ENCODE measurements at regions not wholly inside any gene's neighbourhood (a gene's known extent, or its start where the extent isn't known, plus 50 kb on each side); places are given as distances from the start of the nearest gene placed in this dataset.
A peak's percentile ranks its signal among the peaks of the same experiment; 100 is the strongest.

DNA sequence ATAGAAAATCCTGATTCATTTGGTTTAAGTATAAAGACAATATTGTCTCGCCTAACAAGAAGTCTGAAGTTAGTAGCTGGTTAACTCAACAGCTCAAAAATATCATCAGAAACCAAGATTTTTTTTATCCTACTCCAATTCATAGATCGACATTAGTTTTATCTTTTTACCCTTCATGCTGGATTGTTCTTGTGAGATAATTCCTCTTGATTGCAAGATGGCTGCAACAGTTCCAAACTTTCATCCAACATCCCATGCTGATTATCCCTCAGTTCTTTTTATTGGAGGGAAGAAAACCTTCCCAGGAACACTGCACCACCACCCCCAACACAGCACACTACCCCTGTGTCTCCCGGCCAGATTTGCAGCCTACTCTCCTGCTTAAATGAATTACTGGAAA, 370.2 kb upstream of the RAB6C start:
- DNase-seq (ENCODE audit: low read depth, low spot score) = no peak

DNA sequence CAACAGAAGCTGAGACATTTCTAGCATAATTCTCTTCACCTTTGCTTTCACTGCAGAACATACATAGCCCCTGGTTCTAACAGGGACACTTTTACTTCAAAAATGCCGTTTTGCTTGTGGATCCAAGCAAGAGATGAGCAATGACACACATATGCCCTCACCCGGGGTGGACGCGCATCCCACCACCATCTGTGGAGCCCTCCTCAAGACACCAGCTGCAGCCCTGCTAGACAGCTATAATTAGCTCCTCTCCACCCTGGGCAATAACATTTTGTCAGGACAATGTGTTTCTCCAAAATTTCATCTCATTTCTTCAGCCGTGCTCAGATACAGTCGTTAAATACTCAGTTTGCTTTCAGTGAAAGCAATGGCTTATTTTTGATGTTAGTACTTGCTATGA, 368.7 kb upstream of the RAB6C start:
- no peak for DNase-seq (ENCODE audit: low read depth, low spot score)

DNA sequence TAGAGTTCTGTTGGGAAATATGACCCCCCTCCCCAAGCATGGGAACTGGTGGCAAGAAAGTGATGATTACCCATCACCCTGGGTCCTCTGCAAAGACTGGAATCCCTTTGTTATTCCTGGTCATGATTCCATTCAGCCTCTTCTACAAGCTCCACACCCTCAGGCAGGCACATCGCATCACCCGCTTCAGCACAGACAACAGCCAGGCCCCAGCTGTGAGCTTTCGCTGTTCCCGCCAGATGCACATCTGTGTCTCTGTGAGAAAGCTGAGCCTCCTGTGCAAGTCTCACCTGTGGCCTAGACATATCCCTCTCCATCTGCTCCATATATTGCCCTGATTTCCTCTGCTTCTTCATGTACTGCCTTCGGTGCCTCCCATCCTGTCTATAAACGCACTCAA, 368.0 kb upstream of the RAB6C start:
- DNase-seq (ENCODE audit: low read depth, low spot score) = peak; percentile 76

DNA sequence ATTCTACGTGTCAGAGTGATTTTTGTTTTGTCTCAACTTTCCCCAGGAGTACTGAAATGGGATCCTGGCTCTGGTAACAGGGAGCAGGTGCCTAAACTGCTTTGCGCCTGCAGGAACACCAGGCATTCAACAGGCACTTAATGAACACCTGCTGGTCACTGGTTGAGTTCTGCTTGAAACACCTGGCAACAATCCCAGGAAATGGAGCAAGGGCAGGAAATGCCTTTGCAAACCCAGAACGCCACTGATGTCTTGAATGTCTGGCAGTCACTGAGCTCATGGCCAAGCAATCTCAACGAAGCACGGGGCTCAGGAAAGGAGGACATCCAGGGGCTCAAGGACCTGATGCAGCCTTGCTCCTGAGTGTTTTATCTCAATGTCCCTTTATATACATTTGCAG, 360.0 kb upstream of the RAB6C start:
- peak; percentile 7 for DNase-seq (ENCODE audit: low read depth, low spot score)

DNA sequence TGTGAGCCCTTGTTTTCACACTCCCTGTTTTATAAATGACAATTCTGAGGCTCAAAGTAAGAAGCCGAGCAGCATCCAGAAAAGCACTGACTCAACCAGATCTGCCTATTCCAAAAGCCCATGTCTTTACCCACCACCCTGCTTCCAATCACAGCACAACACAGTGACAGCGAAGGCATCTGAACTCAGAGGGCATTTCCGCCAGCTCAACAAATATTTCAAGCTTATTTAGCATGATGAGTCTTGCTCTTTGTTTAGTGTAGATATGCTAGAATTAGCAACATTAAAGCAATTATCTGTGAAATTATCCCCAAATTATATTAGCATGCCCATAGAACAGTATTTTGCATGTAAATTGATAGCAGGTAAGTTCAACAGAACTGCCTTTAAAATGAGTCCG, 359.1 kb upstream of the RAB6C start:
- no peak for DNase-seq (ENCODE audit: low read depth, low spot score)

DNA sequence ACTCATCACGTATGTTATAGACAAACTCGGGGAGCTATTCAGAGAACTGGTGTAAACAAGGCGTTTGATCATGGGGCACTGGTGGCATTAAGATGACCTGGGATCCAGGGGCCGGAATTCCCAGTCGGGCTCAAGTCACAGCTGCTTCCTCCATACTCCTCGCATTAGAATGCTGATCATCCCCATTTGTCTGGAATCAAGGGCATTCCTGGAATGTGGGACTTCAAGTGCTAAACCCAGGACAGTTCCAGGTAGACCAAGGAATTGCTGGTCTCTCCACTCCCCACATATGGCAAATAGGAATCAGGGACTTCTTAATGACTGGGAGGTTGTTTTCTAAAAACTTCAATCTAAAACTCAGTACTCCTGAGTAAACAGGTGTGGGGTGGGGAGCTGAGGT, 355.7 kb upstream of the RAB6C start:
- peak; percentile 17 for DNase-seq (ENCODE audit: low read depth, low spot score)

DNA sequence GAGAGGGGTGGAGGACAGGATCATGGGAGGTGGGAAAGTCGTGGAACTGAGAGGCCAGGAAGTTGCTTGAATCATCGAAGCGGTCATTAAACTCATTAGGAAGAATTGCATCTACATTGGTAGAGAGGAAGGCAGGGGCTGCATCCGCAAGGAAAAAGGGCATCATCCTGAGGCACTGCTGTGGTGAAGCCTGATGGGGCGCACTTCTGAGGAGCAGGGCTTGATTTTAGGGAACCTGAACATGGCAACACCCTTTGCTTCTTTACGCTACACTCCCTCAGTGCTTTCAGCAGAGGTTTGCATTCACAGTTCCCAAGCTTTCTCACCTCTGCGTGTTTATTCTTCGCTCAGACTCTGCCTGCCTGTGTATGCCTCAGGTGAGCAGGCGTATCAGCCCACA, 352.0 kb upstream of the RAB6C start:
- no peak for DNase-seq (ENCODE audit: low read depth, low spot score)

DNA sequence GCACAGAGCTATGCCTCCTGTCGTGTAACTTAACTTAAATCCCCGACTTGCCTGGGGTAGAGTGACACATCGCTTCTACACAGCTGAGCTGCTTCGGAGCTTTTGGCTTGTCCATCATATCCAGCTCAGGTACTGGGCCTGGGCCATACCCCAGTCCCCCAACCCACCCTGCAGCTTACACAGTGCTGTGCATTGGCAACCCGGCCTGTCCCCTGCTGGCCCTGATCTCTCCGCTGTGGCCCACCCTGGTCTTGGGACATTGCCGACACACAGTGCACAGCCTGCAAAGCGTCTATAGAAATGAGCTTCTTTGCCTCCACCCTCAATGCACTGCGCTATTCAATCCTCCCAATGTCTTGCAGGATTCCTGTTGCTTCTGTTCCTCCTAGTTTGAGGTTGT, 342.8 kb upstream of the RAB6C start:
- DNase-seq (ENCODE audit: low read depth, low spot score) = no peak

DNA sequence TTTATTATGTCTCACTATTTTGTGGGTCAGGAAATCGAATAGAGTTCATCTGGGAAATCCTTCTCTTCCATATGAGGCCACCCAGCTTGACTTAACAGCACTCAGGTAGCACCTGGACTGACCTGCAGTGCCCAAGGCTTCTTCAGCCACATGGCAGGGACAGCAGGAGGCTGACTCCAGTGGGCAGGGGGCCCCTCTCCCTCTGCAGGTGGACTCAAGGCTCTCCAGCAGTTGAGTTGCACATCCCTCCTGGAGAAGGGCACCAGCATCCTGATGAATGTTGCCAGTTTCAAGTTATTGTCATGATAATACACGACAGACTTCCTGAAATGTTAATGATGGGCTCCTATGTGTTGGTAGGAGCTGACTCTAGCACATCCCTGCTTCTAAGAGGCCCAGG, 338.1 kb upstream of the RAB6C start:
- DNase-seq (ENCODE audit: low read depth, low spot score) = no peak

DNA sequence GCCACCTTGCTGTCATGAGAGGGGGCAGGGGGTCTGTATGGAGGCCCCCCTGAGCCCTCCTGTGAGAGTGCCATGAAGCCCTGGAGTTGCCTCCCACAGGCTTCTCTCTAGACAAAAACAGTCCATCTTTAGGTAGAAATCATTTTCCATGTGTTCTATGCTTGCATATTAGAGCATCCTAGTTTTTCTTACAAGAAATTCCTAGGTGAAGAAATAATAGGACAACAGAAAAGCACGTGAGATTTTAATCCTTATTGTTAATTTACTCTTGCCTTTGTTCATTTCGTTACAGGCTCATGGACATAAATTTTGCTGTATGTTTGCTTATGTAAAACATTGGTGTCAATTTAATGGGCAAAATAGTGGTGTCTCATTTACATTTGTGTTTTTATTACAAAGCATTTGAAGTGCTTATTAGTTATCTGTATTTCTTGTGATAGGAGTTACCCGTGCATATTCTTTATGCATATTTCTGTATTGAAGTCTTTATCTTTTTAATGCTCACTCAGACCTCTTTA, 336.9 kb upstream of the RAB6C start:
- DNase-seq (ENCODE audit: low read depth, low spot score) = no peak

DNA sequence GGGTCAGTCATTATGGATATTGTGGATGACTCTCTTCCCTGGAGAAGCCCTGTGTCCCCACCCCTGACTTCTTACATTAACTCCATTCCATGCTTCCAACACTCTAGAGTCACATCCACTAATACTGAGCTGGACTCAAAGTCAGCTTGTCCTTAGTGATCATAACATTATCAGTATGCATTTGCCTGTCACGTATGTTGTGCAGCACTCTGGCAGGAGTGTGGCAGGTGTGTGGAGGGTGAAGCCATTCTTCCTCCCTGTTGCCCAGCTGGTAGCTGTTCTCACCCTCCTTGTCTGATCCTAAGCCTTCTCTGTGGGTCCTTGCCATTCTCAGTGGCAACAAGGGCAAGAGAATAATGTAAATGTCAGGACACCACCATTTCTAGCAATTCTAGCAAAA, 334.1 kb upstream of the RAB6C start:
- DNase-seq (ENCODE audit: low read depth, low spot score) = no peak

DNA sequence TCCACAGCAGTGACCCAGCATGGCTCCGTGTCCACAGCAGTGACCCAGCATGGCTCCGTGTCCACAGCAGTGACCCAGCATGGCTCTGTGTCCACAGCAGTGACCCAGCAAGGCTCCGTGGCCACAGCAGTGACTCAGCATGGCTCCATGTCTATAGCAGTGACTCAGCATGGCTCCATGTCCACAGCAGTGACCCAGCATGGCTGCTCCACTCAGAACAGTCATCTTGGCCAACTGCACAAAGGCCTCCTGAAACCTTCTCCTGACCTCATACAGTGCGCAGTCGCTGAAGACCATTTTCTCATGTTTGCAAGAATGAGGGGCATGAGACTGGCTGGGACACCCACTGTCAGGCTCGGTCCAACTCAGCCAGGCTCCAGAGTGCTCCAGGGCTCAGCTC, 333.4 kb upstream of the RAB6C start:
- DNase-seq (ENCODE audit: low read depth, low spot score) = no peak

DNA sequence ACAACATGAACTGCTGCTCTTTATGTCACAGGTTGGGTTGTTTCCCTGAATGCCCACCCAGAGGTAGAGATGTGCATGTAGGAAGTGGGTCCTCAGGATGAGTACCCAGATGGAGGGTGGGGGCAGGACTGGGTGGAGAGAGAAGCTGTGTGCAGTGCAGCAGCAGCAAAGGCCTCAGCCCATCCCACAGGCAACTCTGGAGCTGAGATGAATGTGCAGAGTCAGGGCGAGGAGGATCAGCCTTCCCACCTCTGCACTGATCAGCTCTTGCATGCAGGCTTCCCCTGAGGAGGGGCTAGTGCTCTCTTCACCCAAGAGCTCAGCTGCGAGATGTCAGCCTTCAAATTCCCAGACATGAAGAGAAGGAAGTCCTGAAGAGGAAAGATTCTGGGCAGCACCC, 326.2 kb upstream of the RAB6C start:
- no peak for DNase-seq (ENCODE audit: low read depth, low spot score)

DNA sequence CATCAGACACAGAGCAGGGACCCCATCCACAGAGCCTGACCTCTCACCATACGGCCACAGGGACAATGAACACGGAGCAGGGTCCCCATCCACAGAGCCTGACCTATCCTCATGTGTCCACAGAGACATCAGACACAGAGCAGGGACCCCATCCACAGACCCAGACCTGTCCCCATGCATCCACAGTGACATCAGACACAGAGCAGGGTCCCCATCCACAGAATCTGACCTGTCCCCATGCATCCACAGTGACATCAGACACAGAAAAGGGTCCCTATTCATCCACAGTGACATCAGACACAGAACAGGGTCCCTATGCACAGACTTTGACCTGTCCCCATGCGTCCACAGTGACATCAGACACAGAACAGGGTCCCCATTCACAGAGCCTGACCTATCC, 325.1 kb upstream of the RAB6C start:
- no peak for DNase-seq (ENCODE audit: low read depth, low spot score)

DNA sequence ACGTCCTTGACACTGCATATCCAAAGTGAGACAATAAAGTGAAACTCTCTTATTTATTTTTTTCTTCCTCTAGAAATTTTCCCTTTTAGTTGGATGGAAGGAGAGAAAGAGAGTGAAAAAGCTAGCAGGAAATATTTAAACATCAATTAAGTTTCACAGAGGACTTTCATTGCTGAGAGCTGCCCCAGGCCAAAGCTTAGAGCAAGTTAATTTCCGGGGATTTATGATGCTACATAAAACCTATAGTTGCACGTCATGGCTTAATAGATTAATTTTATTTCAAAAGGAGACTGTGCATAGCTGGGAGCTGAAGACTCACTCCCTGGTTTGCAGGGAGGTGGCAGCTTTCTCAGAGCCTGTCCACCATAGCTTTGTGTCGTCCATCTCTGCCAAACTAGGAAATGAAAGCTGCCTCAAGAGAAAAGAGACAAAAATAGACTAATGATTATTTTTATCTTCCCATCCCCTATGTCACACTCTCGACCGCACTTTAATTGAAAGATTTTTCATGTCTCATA, 323.3 kb upstream of the RAB6C start:
- DNase-seq (ENCODE audit: low read depth, low spot score) = no peak

DNA sequence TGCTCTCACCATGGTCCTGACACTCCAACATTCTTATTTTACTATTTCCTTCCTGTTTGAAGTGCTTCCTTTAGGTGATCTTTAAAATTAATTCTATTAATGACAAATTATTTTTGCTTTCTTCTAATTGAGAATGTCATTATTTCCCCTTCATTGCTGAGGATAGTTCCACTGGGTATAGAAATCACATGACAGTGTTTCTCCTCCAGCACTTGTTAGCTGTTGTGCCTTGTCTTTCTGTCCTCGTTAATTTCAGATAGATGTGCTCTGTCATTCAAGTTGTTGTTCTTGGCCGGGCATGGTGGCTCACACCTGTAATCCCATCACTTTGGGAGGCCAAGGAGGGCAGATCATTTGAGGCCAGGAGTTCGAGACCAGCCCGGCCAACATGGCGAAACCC, 321.0 kb upstream of the RAB6C start:
- DNase-seq (ENCODE audit: low read depth, low spot score) = no peak

DNA sequence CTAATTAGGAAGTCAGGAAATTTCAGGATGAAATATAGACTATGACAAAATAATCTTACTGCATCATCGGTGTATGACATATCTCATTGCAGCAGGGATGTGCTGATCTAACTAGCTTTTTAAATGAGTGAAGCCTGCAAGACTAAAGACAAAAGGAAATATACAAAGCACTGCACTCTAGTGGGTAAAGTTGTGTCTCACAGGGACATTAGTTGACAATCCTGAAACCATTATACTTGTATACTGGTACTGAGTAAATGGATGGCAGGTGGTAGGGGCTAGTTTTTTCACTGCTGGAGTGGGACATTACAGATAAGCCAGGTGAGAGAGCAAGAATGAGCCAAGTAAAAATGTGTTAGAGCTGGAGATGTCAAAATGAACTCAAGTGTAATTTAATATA, 317.5 kb upstream of the RAB6C start:
- no peak for DNase-seq (ENCODE audit: low read depth, low spot score)

DNA sequence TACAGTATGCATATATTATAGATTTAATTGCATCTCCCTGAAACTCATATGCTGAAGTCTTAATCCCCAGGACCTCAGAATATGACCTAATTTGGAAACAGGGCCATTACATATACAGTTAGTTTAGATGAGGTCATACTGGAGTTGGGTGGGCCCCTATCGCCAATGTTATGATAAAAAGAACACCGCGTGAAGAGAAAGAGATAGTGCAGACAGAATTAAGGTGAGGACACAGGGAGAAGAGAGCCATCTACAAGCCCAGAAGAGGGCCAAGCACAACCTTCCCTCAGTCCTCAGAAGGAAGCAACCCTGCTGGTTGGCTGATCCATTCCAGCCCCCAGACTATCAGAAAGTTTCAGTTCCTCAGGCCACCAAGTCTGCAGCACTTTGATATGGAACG, 311.9 kb upstream of the RAB6C start:
- DNase-seq (ENCODE audit: low read depth, low spot score) = no peak

DNA sequence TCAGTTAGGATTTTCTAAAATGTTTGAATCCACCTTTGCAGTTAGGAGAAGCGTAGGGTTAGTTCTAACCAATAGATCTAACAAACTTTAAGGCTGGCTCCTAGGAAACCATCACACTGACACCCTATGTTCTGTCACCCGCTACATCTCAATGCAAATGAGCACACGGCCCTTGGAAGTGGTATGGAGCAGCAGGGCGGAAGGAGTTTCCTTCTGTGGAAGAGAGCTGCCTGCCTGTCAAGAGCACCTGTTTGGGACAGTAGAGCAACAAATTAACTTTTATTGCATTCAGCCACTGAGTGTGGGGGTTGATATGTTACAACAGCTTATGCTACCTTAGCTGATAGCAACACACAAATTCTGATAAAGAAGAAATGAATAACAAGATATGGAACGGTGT, 306.9 kb upstream of the RAB6C start:
- no peak for DNase-seq (ENCODE audit: low read depth, low spot score)

DNA sequence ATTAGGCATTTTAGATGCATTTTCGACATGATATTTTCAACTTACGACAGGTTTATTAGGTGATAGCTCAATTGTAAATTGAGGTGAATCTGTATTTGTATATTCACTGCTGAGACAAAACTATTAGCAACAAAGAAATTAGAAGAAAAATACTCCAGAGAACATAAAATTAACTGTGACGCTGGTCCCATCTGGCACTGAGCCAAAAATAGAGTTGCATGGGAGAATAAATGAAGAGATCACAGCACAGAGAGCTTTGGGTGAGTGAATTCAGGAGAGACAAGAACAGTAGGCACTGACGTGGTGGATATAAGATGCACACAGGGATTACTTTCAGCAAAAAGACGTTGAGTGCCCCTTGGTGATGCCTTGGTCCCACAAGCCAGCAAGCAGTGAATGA, 306.2 kb upstream of the RAB6C start:
- DNase-seq (ENCODE audit: low read depth, low spot score) = no peak

DNA sequence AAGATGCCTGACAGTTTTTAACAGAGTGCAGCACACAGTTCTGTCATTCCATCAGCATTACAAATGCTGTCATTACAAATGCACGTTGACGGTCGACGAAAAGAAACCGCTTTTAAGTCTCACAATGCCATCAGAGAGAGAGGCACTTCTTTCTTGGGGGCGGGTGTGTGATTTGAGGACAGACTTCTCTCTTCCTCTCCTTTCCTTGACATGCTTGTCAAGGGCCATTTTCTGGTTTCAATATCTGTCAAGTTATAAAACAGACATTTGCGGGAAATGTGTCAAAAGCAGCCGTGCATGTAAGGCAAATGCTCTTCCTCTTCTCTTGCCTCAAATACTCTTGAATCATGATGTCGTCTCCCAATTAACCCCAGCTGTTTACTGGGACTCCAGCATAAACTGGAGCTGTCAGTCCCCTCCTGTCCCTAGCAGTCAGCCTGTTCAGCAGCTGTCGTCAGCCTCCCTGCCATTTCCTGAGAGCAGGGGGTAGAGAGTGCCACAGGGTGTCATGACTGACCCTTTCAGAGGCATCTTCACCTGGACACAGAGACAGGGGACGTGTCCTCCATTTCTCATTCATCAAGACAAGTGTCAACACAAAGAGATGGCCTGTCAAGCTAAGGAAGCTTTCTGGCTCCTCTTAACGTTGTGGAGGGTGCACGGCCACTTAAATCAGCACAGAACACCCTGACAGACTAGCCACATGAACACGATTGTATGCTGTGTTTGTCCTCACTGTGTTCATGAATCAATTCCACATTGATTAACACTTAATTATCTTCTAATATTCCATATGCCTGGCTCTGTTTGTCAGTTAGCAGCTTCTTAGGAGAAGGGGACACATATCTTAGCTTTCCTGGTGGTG, 305.4 kb upstream of the RAB6C start:
- DNase-seq (ENCODE audit: low read depth, low spot score) = no peak

DNA sequence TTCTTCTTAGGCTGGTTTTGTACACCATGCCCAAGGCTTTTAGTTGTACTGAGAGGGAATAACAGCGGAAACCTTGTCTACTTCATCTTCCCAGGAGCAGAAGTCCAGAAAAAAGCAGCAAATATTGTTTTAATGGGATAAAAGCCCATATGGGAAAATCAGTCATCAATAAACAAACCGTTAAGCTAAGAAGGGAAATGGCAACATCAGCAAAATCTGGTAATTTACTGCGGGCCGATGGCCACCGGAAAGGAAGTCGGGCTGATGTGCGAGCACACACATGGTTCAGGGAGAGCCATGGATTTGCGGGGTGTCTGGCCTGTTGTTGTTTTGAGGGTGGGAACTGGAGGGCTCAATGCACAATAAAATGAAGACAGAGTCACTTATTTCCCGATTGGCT, 300.7 kb upstream of the RAB6C start:
- DNase-seq (ENCODE audit: low read depth, low spot score) = no peak

DNA sequence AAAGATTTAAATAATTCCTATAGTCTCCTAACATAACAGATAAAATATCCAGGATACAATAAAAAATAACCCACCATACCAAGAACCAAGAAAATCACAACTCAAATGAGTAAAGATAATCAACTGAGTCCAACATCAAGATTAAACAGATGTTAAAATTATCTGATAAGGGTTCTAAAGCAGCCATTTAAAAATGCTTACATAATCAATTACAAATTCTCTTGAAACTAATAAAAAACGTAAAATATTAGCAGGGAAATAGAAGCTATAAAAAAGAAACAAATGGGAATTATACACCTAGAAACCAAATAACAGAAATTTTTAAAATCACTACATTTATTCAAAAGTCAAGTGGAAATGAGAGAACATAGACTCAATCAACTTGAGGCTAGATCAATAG, 297.7 kb upstream of the RAB6C start:
- no peak for DNase-seq (ENCODE audit: low read depth, low spot score)
